ENCODE measurements at regions not wholly inside any gene's neighbourhood (a gene's known extent, or its start where the extent isn't known, plus 50 kb on each side); places are given as distances from the start of the nearest gene placed in this dataset.

GRCh38 chr6:119865466-119866350, 516.1 kb upstream of the MAN1A1 start:
- DNase-seq, result no peak

GRCh38 chr6:119862719-119863118, 513.2 kb upstream of the MAN1A1 start:
- no peak for DNase-seq

GRCh38 chr6:119858901-119859300, 509.3 kb upstream of the MAN1A1 start:
- DNase-seq, result peak; percentile 25

GRCh38 chr6:119856136-119856535, 506.6 kb upstream of the MAN1A1 start:
- peak; percentile 46 for DNase-seq

DNA sequence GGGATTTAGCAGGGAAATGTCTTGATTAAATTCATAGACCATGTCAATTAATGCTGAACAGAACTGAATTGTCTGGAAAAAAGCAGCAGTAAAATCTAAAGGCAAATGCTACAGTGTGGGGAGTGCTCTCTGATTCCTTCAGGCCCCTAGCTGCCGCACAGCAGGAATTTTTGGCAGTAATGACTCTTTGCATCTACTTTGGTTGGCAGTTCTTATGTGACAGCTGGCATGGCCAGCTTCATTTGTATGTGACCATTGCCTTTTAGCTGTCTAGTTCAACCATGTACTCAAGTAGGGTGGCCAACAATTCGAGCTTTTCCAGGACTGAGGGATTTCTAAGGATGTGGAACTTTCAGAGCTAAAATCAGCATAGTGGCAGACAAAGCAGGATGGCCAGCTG, 499.1 kb upstream of the MAN1A1 start:
- no peak for DNase-seq

DNA sequence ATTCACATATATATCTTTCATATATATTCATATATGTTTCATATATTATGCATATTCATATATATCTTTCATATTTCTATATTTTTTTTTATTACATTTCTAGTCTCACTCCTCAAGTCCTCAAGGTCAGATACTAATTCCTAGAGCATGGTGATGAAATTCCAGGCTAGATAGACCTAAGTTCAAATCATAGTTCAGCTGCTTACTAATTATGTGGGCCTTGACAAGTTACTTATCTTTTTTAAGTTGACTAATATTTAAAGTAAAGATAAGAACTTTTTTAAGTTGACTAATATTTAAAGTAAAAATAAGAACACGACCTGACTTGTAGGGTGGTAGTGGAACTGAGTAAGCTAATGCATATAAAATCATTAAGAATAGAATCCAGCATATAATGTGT, 495.6 kb upstream of the MAN1A1 start:
- DNase-seq, result no peak

DNA sequence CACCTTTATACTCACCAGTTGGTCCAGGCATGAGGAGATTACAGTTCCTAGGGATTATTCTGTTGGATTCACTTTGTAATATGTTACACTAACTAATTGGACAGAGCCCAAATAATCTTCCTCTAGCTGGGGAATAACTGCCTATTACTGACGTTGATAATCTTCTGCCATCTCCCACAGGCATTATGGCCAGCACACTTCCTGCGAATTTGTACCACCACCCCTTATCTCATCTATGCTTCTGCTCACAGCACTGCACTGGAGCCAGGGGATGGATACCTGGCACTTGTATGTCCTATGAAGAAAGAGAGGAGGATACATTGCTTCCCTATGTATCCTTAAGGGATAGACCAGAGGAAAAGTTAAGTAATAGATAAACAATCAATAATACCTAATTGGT, 494.8 kb upstream of the MAN1A1 start:
- DNase-seq, result no peak

GRCh38 chr6:119842191-119842590, 492.6 kb upstream of the MAN1A1 start:
- DNase-seq, result no peak

DNA sequence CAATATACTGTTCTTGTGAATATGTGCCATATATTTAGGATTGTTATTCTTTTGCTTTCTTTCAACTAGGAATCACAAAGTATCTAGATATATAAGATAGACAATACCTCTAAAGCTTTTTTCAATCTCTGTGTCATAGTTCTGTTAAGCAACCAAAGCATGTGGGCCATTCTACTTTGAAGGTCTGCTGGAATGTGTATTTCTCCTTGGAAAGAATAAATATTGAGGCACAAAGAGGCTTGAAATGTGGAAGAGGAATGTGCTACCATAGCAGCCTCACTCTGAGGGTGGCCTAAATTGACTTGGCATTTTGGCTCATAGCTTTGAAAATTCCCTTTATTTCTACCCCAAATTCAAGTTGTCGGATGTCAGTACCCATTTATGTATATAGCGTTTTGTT, 488.5 kb upstream of the MAN1A1 start:
- DNase-seq, result no peak

DNA sequence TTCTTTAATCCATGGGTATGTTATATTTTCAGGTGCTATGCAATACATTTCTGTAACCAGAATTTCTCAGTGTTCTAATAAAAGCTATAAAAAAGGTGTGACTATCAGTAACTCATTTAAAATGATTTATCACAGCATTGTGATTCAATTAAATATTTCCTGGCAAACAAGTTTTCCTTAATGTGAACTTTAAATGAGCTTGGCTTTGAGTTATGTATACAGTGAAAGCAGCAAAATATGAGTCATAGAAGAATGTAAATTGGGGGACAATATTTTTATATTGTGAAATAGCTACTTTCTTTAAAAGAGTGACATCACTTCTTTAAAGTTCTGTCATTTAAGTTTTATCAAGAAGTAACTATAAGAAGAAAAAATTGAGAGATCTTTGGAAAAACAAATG, 484.9 kb upstream of the MAN1A1 start:
- DNase-seq, result no peak

GRCh38 chr6:119832411-119832810, 482.9 kb upstream of the MAN1A1 start:
- DNase-seq, result no peak

DNA sequence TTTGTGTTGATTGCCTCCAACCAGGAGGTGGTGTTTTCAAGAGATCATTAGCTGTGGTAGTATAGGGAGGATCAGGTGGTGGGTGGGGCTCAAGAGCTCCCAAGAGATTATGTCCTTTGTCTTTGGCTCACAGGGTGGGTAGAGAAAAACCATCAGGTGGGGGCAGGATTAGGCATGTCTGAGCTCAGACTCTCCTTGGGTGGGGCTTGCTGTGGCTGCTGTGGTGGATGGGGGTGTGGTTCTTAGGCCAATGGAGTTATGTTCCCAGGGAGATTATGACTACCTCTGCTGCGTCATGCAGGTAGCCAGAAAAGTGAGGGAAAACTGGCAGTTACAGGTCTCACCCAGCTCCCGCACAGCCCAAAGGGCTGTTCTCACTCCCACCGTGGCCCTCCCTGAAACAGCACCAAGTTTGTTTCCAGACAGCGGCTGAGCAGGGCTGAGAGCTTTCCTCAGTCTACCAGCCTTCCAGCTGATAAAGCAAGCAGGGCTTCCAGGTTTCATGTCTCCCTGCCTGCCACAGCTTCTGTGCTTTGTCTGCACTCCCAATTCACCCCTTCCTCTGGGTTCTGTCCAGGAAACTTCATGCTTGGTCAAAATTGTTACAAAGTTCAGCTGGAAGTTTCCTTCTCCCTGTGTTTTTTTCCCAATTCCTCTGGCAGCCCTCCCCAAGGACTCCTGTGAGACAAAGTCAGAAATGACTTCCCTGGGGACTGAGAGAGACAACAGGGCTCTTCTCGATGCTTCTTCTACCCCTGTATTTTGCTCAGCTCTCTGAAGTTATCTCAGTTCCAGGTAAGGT, 481.1 kb upstream of the MAN1A1 start:
- no peak for DNase-seq

DNA sequence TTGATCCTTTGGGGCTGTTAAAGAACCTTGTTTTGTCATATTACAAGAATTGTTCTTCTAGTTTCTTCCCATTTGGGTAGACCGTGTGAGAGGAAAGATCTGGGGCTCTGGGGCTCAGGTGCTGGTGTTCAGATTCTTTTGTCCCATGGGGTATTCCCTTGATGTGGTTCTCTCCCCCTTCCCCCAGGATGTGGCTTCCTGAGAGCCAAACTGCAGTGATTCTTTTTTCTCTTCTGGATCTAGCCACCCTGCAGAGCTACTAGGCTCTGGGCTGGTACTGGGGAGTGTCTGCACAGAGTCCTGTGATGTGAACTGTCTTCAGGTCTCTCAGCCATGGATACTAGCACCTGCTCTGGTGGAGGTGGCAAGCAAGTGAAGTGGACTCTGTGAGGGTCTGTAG, 480.5 kb upstream of the MAN1A1 start:
- DNase-seq, result no peak

GRCh38 chr6:119829499-119829898, 479.9 kb upstream of the MAN1A1 start:
- DNase-seq, result peak; percentile 14

GRCh38 chr6:119829006-119829405, 479.4 kb upstream of the MAN1A1 start:
- DNase-seq, result no peak

GRCh38 chr6:119821380-119821779, 471.8 kb upstream of the MAN1A1 start:
- no peak for DNase-seq

DNA sequence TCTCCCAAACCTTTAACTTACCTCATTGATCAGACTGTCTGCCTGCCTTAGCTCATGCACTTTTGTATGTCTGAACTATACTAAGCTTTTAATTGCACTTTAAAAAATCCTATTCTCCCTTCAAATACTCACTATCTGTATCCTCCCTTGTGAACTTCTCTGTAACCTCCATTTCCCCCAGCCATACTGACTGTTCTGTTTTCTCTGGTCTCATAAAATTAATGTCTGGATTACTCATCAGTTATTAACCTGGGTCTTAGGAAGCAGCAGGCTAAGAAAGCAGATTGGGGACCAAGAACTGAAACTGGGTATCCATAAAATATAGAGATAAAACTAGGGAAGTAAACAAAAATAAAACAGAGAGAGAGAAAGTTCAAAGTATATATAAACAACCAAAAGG, 469.3 kb upstream of the MAN1A1 start:
- DNase-seq, result no peak

- no peak for DNase-seq
Measured at GRCh38 chr6:119814609-119815400, 465.2 kb upstream of the MAN1A1 start.

DNA sequence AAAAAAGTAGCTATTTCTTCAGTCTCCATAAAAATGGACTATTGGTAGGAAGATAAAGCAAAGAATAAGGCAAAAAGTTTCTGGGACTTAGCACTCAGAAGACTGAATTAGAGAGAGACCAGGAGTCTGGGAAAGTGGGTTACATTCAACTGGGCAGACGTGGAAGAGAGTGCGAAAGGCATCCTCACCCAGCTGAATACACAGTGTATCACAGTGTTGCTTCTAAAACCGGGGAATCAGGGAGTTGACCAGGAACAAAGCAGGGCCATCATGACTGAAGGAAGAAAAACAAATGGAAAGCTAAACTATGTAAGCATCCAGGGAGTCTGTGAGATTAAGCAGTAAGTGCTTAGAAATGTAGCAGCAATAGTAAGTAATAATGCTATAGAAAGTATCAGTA, 452.9 kb upstream of the MAN1A1 start:
- no peak for DNase-seq

DNA sequence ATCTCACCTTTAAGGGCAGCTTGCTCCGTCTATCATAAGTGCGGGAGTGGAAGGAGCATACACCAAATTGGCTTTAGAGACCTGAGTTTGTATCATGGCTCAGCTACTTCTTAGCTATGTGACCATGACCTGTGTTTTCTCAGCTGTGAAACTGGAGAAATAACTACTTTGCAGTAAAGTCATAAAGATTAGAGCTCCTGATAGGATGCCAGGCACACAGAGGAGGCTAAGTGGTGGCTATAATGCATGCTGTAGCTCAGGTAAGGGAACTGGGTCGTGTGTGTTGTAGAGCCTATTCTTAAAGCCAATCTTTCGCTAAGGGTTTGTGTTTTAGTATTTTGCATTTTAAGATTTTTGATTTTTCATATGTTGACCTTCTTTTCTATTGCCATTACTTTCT, 451.5 kb upstream of the MAN1A1 start:
- no peak for DNase-seq

GRCh38 chr6:119800526-119800925, 451.0 kb upstream of the MAN1A1 start:
- no peak for DNase-seq

DNA sequence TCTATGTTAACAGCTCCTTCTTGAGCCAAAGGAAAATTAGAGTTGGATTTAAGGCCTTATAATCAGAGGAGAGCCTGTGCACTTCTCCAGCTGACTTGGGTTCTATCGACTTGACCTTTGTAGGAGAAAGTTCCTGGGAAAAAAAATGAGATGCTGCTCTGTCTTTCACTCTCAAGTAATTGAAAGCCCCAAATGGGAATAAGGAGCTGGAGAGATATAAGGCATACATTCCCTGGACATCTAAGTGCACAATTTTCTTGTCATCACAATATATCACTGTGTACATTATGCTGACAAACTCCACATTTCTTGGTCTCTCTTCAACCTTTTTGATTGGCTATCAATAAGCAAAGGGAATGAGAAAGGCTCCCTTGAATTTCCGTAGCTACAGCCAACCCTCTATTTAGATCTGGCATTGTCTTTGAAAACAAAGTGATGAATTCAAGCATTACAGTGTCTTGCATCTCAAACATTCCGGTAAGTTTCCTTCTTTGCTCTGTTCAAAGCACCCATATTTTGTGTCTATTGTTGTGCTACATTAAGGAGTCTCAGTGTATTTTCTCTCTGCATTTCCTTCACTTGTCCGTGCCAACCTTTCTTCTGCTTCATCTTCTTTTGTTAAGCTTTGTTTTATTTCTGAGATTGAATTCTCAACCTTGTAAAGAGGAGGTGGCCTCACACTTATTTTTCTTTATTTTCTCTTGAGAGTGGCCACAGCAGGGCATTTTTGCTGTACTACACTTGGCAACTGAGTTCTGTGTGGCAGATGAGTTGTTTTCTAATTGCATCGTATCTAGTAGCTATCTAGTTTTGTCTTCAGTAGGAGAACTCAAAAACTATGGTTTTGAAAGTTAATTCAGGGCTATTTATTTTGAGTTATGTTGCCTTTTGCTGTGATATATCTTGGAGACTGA, 450.3 kb upstream of the MAN1A1 start:
- no peak for DNase-seq
